WTC11 (cell line): ENCODE measurements at regions not wholly inside any gene's neighbourhood (a gene's known extent, or its start where the extent isn't known, plus 50 kb on each side); places are given as distances from the start of the nearest gene placed in this dataset.

Source experiments
- ATAC-seq: fragments of 200-7000 bp; cut with Tn5 transposase; 2 replicates; pipeline ENCODE4 v1.10.0; 2021; ENCODE audit warnings: mild to moderate bottlenecking, moderate library complexity
- CTCF ChIA-PET: fragments of 300-600 bp; sonication (Branson Sonifier 250); formaldehyde crosslinking; loops from one replicate; lab custom pipeline; 2021; ENCODE audit warnings: antibody characterized with exemption; lab: Charles Lee
- POLR2A ChIA-PET: fragments of 350-600 bp; sonication (Branson Sonifier 250); formaldehyde crosslinking; loops from one replicate; lab custom pipeline; 2021; ENCODE audit warnings: antibody characterized with exemption; lab: Charles Lee
- DNase-seq: peaks from one replicate; pipeline ENCODE4 v3.0.0; 2021; ENCODE audit warnings: low spot score
- H3K27ac Mint-ChIP-seq: 2 replicates; pipeline ENCODE4 v1.8.0; 2021; ENCODE audit warnings: mixed read lengths
- H3K27me3 Mint-ChIP-seq: 2 replicates; pipeline ENCODE4 v1.8.0; 2021; ENCODE audit warnings: low read depth, mild to moderate bottlenecking, moderate library complexity, mixed read lengths
- H3K36me3 Mint-ChIP-seq: 2 replicates; pipeline ENCODE4 v1.8.0; 2021; ENCODE audit warnings: mixed read lengths
- H3K4me1 Mint-ChIP-seq: 2 replicates; pipeline ENCODE4 v1.8.0; 2022; ENCODE audit warnings: mixed read lengths
- H3K4me3 Mint-ChIP-seq: 2 replicates; pipeline ENCODE4 v1.8.0; 2021; ENCODE audit warnings: mild to moderate bottlenecking, moderate library complexity, mixed read lengths
- H3K9me3 Mint-ChIP-seq: 2 replicates; pipeline ENCODE4 v1.8.0; 2021; ENCODE audit warnings: mixed read lengths
- CREM ChIP-seq: sonication (generic); formaldehyde crosslinking; IDR thresholded peaks from 2 replicates; pipeline ENCODE4 v1.8.1; 2022; ENCODE audit warnings: mild to moderate bottlenecking, missing genetic modification reagents, moderate library complexity
- E2F4 ChIP-seq: sonication (generic); formaldehyde crosslinking; IDR thresholded peaks from 2 replicates; pipeline ENCODE4 v1.8.1; 2022; ENCODE audit warnings: low read depth, mild to moderate bottlenecking, moderate library complexity, missing genetic modification reagents, borderline replicate concordance
- FOXJ3 ChIP-seq: sonication (generic); formaldehyde crosslinking; IDR thresholded peaks from 2 replicates; pipeline ENCODE4 v1.9.0; 2021; ENCODE audit warnings: missing genetic modification reagents, mild to moderate bottlenecking, borderline replicate concordance
- HMGXB4 ChIP-seq: sonication (generic); formaldehyde crosslinking; IDR thresholded peaks from 2 replicates; pipeline ENCODE4 v1.8.1; 2023; ENCODE audit warnings: mild to moderate bottlenecking, moderate library complexity, missing genetic modification reagents
- NFATC4 ChIP-seq: fragments of 250-450 bp; sonication (Bioruptor Pico); IDR thresholded peaks from 2 replicates; pipeline ENCODE4 v1.9.0; 2021; ENCODE audit warnings: mild to moderate bottlenecking
- NR3C1 ChIP-seq: sonication (generic); formaldehyde crosslinking; conservative IDR thresholded peaks from 2 replicates; pipeline ENCODE4 v1.8.1; 2023; ENCODE audit warnings: low read depth, mild to moderate bottlenecking, missing genetic modification reagents
- PRDM15 ChIP-seq: sonication (generic); formaldehyde crosslinking; IDR thresholded peaks from 2 replicates; pipeline ENCODE4 v1.8.0; 2022; ENCODE audit warnings: missing genetic modification reagents
- RELA ChIP-seq: sonication (generic); formaldehyde crosslinking; IDR thresholded peaks from 2 replicates; pipeline ENCODE4 v1.8.1; 2022; ENCODE audit warnings: missing genetic modification reagents, mild to moderate bottlenecking, borderline replicate concordance
- SMAD3 ChIP-seq: sonication (generic); formaldehyde crosslinking; IDR thresholded peaks from 2 replicates; pipeline ENCODE4 v1.8.0; 2022; ENCODE audit warnings: missing genetic modification reagents, mild to moderate bottlenecking, borderline replicate concordance
- SMAD4 ChIP-seq: sonication (generic); formaldehyde crosslinking; IDR thresholded peaks from 2 replicates; pipeline ENCODE4 v1.8.0; 2022; ENCODE audit warnings: mild to moderate bottlenecking, missing genetic modification reagents
- ZMAT4 ChIP-seq: fragments of 250-450 bp; sonication (Bioruptor Pico); IDR thresholded peaks from 2 replicates; pipeline ENCODE4 v1.9.0; 2021; ENCODE audit warnings: mild to moderate bottlenecking
- ZNF416 ChIP-seq: fragments of 250-450 bp; sonication (Bioruptor Pico); IDR thresholded peaks from 2 replicates; pipeline ENCODE4 v1.9.0; 2021; ENCODE audit warnings: mild to moderate bottlenecking, inconsistent platforms
- ZNF532 ChIP-seq: fragments of 250-450 bp; sonication (Bioruptor Pico); IDR thresholded peaks from 2 replicates; pipeline ENCODE4 v1.9.0; 2021; ENCODE audit warnings: mild to moderate bottlenecking, borderline replicate concordance

- TF ChIP-seq PRDM15 (CRISPR knock-in tag) = no peak
- no peak for TF ChIP-seq SMAD3 (CRISPR knock-in tag)
- TF ChIP-seq HMGXB4 (CRISPR knock-in tag) = no peak
These were observed 971.4 kb downstream of the BRD1 start (continued) for GRCh38 chr22:48856308-48856615.

- Mint-ChIP-seq H3K27me3 (no peaks in the 10 kb centered on the region; the same call in 1 of the 2 replicates), H3K36me3 (no peaks in the 10 kb centered on the region), H3K4me3 (no peak overlapping the region)
- TF ChIP-seq SMAD4 (CRISPR knock-in tag) = no peak
- no peak for TF ChIP-seq ZNF532 (CRISPR knock-in tag)
- no peak for TF ChIP-seq NR3C1 (CRISPR knock-in tag)
- no peak for TF ChIP-seq E2F4
- no peak for TF ChIP-seq ZNF416 (CRISPR knock-in tag)
- TF ChIP-seq CREM (CRISPR knock-in tag) = no peak
- TF ChIP-seq NFATC4 (CRISPR knock-in tag) = no peak
- TF ChIP-seq RELA (CRISPR knock-in tag) = no peak
- TF ChIP-seq FOXJ3 (CRISPR knock-in tag) = no peak
- no peak for TF ChIP-seq ZMAT4
- TF ChIP-seq, all 79 proteins: peak for 0
- H3K9me3 Mint-ChIP-seq = peaks cover 30% of the 10 kb centered on the region
- CTCF ChIA-PET = no interaction called here
- H3K27ac Mint-ChIP-seq = no peak overlapping the region
- POLR2A ChIA-PET = no interaction called here
- ATAC-seq (no peak), DNase-seq (no peak)
- H3K4me1 Mint-ChIP-seq = no peaks in the 10 kb centered on the region
These were observed 971.9 kb downstream of the BRD1 start for GRCh38 chr22:48855593-48856307.
